ENCODE measurements at regions not wholly inside any gene's neighbourhood (a gene's known extent, or its start where the extent isn't known, plus 50 kb on each side); places are given as distances from the start of the nearest gene placed in this dataset.

GRCh38 chr16:63005356-63005755, 969.1 kb upstream of the CDH8 start:
- no peak for DNase-seq

GRCh38 chr16:62989480-62989879, 953.2 kb upstream of the CDH8 start:
- DNase-seq: no peak

- DNase-seq: no peak
These were observed 949.5 kb upstream of the CDH8 start for GRCh38 chr16:62985722-62986121.

GRCh38 chr16:62978451-62978850, 942.2 kb upstream of the CDH8 start:
- DNase-seq: no peak

GRCh38 chr16:62977876-62978275, 941.6 kb upstream of the CDH8 start:
- no peak for DNase-seq

GRCh38 chr16:62974424-62974823, 938.2 kb upstream of the CDH8 start:
- no peak for DNase-seq

- no peak for DNase-seq
These were observed 934.6 kb upstream of the CDH8 start for GRCh38 chr16:62970851-62971250.

GRCh38 chr16:62969711-62970318, 933.6 kb upstream of the CDH8 start:
- no peak for DNase-seq

GRCh38 chr16:62967611-62968010, 931.4 kb upstream of the CDH8 start:
- DNase-seq: no peak

GRCh38 chr16:62967163-62967562, 930.9 kb upstream of the CDH8 start:
- DNase-seq: no peak

- DNase-seq: no peak
These were observed 930.4 kb upstream of the CDH8 start for GRCh38 chr16:62966626-62967025.

- DNase-seq: no peak
These were observed 929.6 kb upstream of the CDH8 start for GRCh38 chr16:62965831-62966230.

GRCh38 chr16:62963846-62964245, 927.6 kb upstream of the CDH8 start:
- no peak for DNase-seq

- DNase-seq: no peak
These were observed 918.8 kb upstream of the CDH8 start for GRCh38 chr16:62955033-62955349.

GRCh38 chr16:62954144-62955032, 918.1 kb upstream of the CDH8 start:
- no peak for DNase-seq

GRCh38 chr16:62950351-62950750, 914.1 kb upstream of the CDH8 start:
- DNase-seq: no peak

- no peak for DNase-seq
These were observed 904.3 kb upstream of the CDH8 start for GRCh38 chr16:62940569-62940968.

- no peak for DNase-seq
These were observed 903.4 kb upstream of the CDH8 start for GRCh38 chr16:62939687-62940086.

GRCh38 chr16:62933929-62934328, 897.7 kb upstream of the CDH8 start:
- no peak for DNase-seq

- no peak for DNase-seq
These were observed 893.4 kb upstream of the CDH8 start for GRCh38 chr16:62929593-62929992.

GRCh38 chr16:62927122-62927521, 890.9 kb upstream of the CDH8 start:
- DNase-seq: no peak

GRCh38 chr16:62926121-62926801, 890.0 kb upstream of the CDH8 start:
- DNase-seq: no peak

GRCh38 chr16:62921904-62922303, 885.7 kb upstream of the CDH8 start:
- no peak for DNase-seq

- DNase-seq: no peak
These were observed 877.7 kb upstream of the CDH8 start for GRCh38 chr16:62913924-62914323.

All from 8988T (cell line).